ENCODE measurements at regions not wholly inside any gene's neighbourhood (a gene's known extent, or its start where the extent isn't known, plus 50 kb on each side); places are given as distances from the start of the nearest gene placed in this dataset.

GRCh38 chr1:98260839-98261238 lies 340.0 kb upstream of the DPYD start:
- TF ChIP-seq POLR2AphosphoS5 (IDR thresholded peaks at IDR 0.05) (no peak), TAF1 (IDR thresholded peaks at IDR 0.05; ENCODE audit: low read depth) (no peak), CTCF (IDR thresholded peaks at IDR 0.05; ENCODE audit: poor library complexity, severe bottlenecking) (no peak), EZH2 (IDR thresholded peaks at IDR 0.05; ENCODE audit: borderline replicate concordance, insufficient read depth, low read length, poor library complexity, severe bottlenecking) (no peak), EP300 (conservative IDR thresholded peaks at IDR 0.05; ENCODE audit: poor library complexity, severe bottlenecking) (no peak), RAD21 (conservative IDR thresholded peaks at IDR 0.05) (no peak), MXI1 (conservative IDR thresholded peaks at IDR 0.05; ENCODE audit: poor library complexity, severe bottlenecking) (no peak)
